CD14-positive monocyte (primary cell): ENCODE measurements at regions not wholly inside any gene's neighbourhood (a gene's known extent, or its start where the extent isn't known, plus 50 kb on each side); places are given as distances from the start of the nearest gene placed in this dataset.
A peak's percentile ranks its signal among the peaks of the same experiment; 100 is the strongest.

Experiments used
- DNase-seq, 3 donors: peaks; one replicate each; pipeline ENCODE4 v3.0.0-alpha.2; 2011 to 2022
- H2AFZ ChIP-seq: 2 replicates; pipeline ENCODE4 v1.6.0; 2012; ENCODE audit warnings: mild to moderate bottlenecking, low read depth, low read length, inconsistent platforms; ENCODE audit not compliant: insufficient read depth, poor library complexity, severe bottlenecking
- H3K27ac ChIP-seq, 2 donors: 1 replicate in 1 of 2; 2 replicates in 1 of 2; pipeline ENCODE4 v1.5.1; 2012 to 2013; ENCODE audit warnings: low read length in 2 of 2, control low read depth in 1 of 2, inconsistent platforms in 1 of 2, low read depth in 1 of 2, mild to moderate bottlenecking in 1 of 2
- H3K27me3 ChIP-seq, 2 donors: one replicate each; pipeline versions ENCODE4 v1.6.0 to v1.6.1; 2011 to 2013; ENCODE audit warnings: low read length in 2 of 2; ENCODE audit not compliant: control insufficient read depth in 2 of 2, insufficient read depth in 2 of 2
- H3K36me3 ChIP-seq, 2 donors: replicated peaks in 1 of 2; 1 replicate in 1 of 2; 2 replicates in 1 of 2; pipeline versions ENCODE4 v1.5.1 to v1.6.1; 2012 to 2013; ENCODE audit warnings: low read length in 2 of 2, control low read depth in 1 of 2, inconsistent platforms in 1 of 2, mild to moderate bottlenecking in 1 of 2; ENCODE audit not compliant: insufficient read depth in 2 of 2, control insufficient read depth in 1 of 2
- H3K4me1 ChIP-seq, 2 donors: 1 replicate in 1 of 2; 2 replicates in 1 of 2; pipeline versions ENCODE4 v1.5.1 to v1.6.1; 2012 to 2013; ENCODE audit warnings: low read length in 2 of 2, control low read depth in 1 of 2, inconsistent platforms in 1 of 2, mild to moderate bottlenecking in 1 of 2, moderate library complexity in 1 of 2; ENCODE audit not compliant: insufficient read depth in 2 of 2, control insufficient read depth in 1 of 2
- H3K4me2 ChIP-seq: replicated peaks from 2 replicates; pipeline ENCODE3; 2012; ENCODE audit warnings: low read length, moderate library complexity, mild to moderate bottlenecking; ENCODE audit not compliant: poor library complexity, severe bottlenecking; ENCODE audit errors: extremely low read depth
- H3K4me3 ChIP-seq, 3 experiments: fragments of 200-600 bp in 1 of 3; sonication (generic) in 1 of 3; replicated peaks in 1 of 3; 1 replicate in 2 of 3; 2 replicates in 1 of 3; pipeline ENCODE4 v1.5.1; 2011 to 2013; ENCODE audit warnings: low read length in 3 of 3, mild to moderate bottlenecking in 3 of 3, control low read depth in 2 of 3, low read depth in 2 of 3, inconsistent platforms in 1 of 3, moderate library complexity in 1 of 3
- H3K79me2 ChIP-seq: 2 replicates; pipeline ENCODE4 v1.6.0; 2012; ENCODE audit warnings: mild to moderate bottlenecking, control low read depth, inconsistent platforms, low read length, moderate library complexity; ENCODE audit not compliant: insufficient read depth
- H3K9ac ChIP-seq: 2 replicates; pipeline ENCODE4 v1.6.0; 2017; ENCODE audit warnings: low read length, mild to moderate bottlenecking; ENCODE audit not compliant: insufficient read depth, poor library complexity, severe bottlenecking
- H3K9me3 ChIP-seq, 2 donors: replicated peaks in 1 of 2; 1 replicate in 1 of 2; 2 replicates in 1 of 2; pipeline versions ENCODE4 v1.5.1 to v1.6.1; 2012 to 2013; ENCODE audit warnings: low read length in 2 of 2, control low read depth in 1 of 2; ENCODE audit not compliant: control insufficient read depth in 1 of 2, insufficient read depth in 1 of 2
- H4K20me1 ChIP-seq: 2 replicates; pipeline ENCODE4 v1.6.0; 2012; ENCODE audit warnings: mild to moderate bottlenecking, low read length, control low read depth, moderate library complexity; ENCODE audit not compliant: insufficient read depth
- H3K27ac Mint-ChIP-seq, 7 donors: one replicate each; pipeline ENCODE4 v1.8.0; 2020; ENCODE audit warnings: mild to moderate bottlenecking in 7 of 7, mixed read lengths in 7 of 7, moderate library complexity in 6 of 7, inconsistent platforms in 2 of 7
- H3K27me3 Mint-ChIP-seq, 3 donors: one replicate each; pipeline ENCODE4 v1.8.0; 2021 to 2022; ENCODE audit warnings: low read depth in 3 of 3, mild to moderate bottlenecking in 3 of 3, mixed read lengths in 3 of 3, moderate library complexity in 3 of 3, inconsistent platforms in 1 of 3
- H3K36me3 Mint-ChIP-seq, 2 donors: one replicate each; pipeline ENCODE4 v1.8.0; 2020; ENCODE audit warnings: mixed read lengths in 2 of 2, inconsistent platforms in 1 of 2, mild to moderate bottlenecking in 1 of 2
- H3K4me1 Mint-ChIP-seq: one replicate; pipeline ENCODE4 v1.8.0; 2020; ENCODE audit warnings: mild to moderate bottlenecking, mixed read lengths
- H3K4me3 Mint-ChIP-seq, 2 donors: one replicate each; pipeline ENCODE4 v1.8.0; 2020; ENCODE audit warnings: mild to moderate bottlenecking in 2 of 2, mixed read lengths in 2 of 2, moderate library complexity in 1 of 2
- H3K9me3 Mint-ChIP-seq, 7 donors: one replicate each; pipeline ENCODE4 v1.8.0; 2020 to 2022; ENCODE audit warnings: mixed read lengths in 7 of 7, mild to moderate bottlenecking in 6 of 7, moderate library complexity in 6 of 7, inconsistent platforms in 2 of 7
- WGBS: methylation state at CpG from one replicate; pipeline ENCODE4 v1.1.5; 2013; ENCODE audit warnings: missing lambda C conversion rate; ENCODE audit not compliant: insufficient coverage; 5-methylcytosine and 5-hydroxymethylcytosine counted together
- intact Hi-C, 2 donors: fragments of 100-400 bp; cut with micrococcal nuclease; formaldehyde crosslinking; loops; one replicate each; pipeline versions ENCODE4 v1.15.0 to v1.15.1; 2023
- TF ChIP-seq, protein P1 (sequence below): fragments of 200-600 bp; IDR thresholded peaks from one replicate; pipeline ENCODE4 v1.8.0; 2022; ENCODE audit warnings: antibody characterized with exemption, mild to moderate bottlenecking

DNA sequence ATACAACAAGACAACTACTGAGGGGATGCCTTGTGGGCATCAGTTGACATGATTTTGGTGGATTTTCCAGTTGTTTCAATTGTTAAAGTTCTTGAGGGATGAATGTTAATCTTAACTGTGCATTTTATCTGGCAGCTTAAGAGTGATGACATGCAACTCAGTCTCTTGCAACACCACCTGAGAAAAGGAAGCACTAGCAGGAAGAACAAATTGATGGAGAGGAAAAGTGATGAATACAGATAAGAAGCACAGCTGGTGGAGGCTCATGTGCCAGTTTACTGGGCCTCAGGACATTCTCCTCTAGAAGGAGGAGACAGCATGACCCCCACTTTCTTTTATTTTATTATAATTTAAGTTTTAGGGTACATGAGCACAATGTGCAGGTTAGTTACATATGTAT is 341.3 kb upstream of the RBMY1B start:
- peaks cover 0 to 1% (median 0%) of the 10 kb centered on the region in 3 donors for H3K27me3 Mint-ChIP-seq
- Histone ChIP-seq H3K27me3 (no peaks in the 10 kb centered on the region), H3K4me1 (peaks cover 0 to 26% of the 10 kb centered on the region in 2 donors), H2AFZ (no peak overlapping the region), H3K27ac (no peak overlapping the region), H4K20me1 (no peaks in the 10 kb centered on the region), H3K9ac (no peak overlapping the region), H3K79me2 (no peaks in the 10 kb centered on the region), H3K4me3 (no peak overlapping the region), H3K4me2 (no peak overlapping the region), H3K9me3 (peaks cover 0 to 3% of the 10 kb centered on the region in 2 donors), H3K36me3 (no peaks in the 10 kb centered on the region)
- peak in 2 of 3 donors; percentile 38 to 49 for DNase-seq
- intact Hi-C loops, result no loop called here
- H3K27ac Mint-ChIP-seq, result peak overlapping the region in 2 of 7 donors; percentile 4 to 47
- H3K36me3 Mint-ChIP-seq, result no peaks in the 10 kb centered on the region
- H3K4me3 Mint-ChIP-seq, result no peak overlapping the region
- H3K4me1 Mint-ChIP-seq, result peaks cover 32% of the 10 kb centered on the region
- peaks cover 0 to 13% (median 0%) of the 10 kb centered on the region in 7 donors for H3K9me3 Mint-ChIP-seq
- TF ChIP-seq, protein P1, sequence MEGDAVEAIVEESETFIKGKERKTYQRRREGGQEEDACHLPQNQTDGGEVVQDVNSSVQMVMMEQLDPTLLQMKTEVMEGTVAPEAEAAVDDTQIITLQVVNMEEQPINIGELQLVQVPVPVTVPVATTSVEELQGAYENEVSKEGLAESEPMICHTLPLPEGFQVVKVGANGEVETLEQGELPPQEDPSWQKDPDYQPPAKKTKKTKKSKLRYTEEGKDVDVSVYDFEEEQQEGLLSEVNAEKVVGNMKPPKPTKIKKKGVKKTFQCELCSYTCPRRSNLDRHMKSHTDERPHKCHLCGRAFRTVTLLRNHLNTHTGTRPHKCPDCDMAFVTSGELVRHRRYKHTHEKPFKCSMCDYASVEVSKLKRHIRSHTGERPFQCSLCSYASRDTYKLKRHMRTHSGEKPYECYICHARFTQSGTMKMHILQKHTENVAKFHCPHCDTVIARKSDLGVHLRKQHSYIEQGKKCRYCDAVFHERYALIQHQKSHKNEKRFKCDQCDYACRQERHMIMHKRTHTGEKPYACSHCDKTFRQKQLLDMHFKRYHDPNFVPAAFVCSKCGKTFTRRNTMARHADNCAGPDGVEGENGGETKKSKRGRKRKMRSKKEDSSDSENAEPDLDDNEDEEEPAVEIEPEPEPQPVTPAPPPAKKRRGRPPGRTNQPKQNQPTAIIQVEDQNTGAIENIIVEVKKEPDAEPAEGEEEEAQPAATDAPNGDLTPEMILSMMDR, result no peak

DNA sequence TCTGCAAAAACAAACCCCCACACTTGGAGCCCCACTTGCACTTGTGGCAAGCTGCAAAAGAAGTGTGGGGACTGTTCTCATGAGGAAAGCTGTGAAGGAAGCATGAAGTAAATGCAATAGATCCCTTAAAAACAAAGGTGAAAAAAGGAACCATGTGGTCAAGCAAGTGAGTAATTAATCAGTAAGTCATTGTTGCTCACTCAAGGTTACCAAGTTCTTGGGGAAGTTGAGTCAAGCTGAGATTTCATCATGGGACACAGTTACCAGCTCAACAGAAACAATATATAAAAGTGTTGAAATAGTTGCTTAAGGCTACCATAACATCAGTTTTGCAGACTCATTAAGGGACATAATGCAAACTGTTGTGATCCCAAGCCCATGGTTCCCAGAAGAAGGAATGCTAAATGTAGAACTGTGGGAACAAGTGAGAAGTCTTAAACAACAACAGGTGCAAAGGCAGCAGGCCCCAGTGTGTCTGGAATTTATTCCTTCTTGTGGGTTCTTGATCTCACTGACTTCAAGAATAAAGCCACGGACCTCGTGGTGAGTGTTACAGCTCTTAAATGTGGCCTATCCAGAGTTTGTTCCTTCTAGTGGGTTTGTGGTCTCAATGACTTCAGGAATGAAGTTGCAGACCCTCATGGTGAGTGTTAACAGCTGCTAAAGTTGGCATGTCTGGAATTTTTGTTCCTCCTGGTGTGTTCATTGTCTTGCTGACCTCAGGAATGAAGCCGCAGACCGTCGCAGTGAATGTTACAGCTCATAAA is 336.3 kb upstream of the RBMY1B start:
- Mint-ChIP-seq H3K27me3 (no peaks in the 10 kb centered on the region), H3K27ac (peak overlapping the region in 2 of 7 donors; percentile 96 to 98), H3K4me3 (no peak overlapping the region), H3K9me3 (peaks cover 0 to 7% (median 0%) of the 10 kb centered on the region in 7 donors), H3K36me3 (peaks cover 0 to 3% of the 10 kb centered on the region in 2 donors), H3K4me1 (peaks cover 49% of the 10 kb centered on the region)
- intact Hi-C loops, result no loop called here
- WGBS, result no CpG with 5 or more reads among the region's 5 CpGs
- TF ChIP-seq, protein P1, result no peak
- Histone ChIP-seq H3K9ac (no peak overlapping the region), H2AFZ (no peak overlapping the region), H3K79me2 (no peaks in the 10 kb centered on the region), H3K9me3 (no peaks in the 10 kb centered on the region), H3K36me3 (no peaks in the 10 kb centered on the region), H3K4me2 (no peak overlapping the region), H3K4me1 (peaks cover 0 to 48% of the 10 kb centered on the region in 2 donors), H3K4me3 (no peak overlapping the region), H3K27ac (peak overlapping the region in 1 of 2 donors; percentile 95), H4K20me1 (no peaks in the 10 kb centered on the region), H3K27me3 (no peaks in the 10 kb centered on the region)
- peak in 2 of 3 donors; percentile 91 to 94 for DNase-seq
